Endodermal cell (in vitro differentiated cells): ENCODE measurements at regions not wholly inside any gene's neighbourhood (a gene's known extent, or its start where the extent isn't known, plus 50 kb on each side); places are given as distances from the start of the nearest gene placed in this dataset.

Experiments used
- DNase-seq: peaks from one replicate; pipeline ENCODE4 v3.0.0-alpha.2; 2017
- H3K27ac ChIP-seq: 2 replicates; pipeline ENCODE4 v1.5.1; 2013; ENCODE audit warnings: mild to moderate bottlenecking, low read depth, low read length, moderate library complexity
- H3K27me3 ChIP-seq: 2 replicates; pipeline ENCODE4 v1.6.1; 2013; ENCODE audit warnings: mild to moderate bottlenecking, low read length, moderate library complexity; ENCODE audit not compliant: insufficient read depth, control insufficient read depth, poor library complexity, severe bottlenecking
- H3K36me3 ChIP-seq: 2 replicates; pipeline ENCODE4 v1.7.0; 2013; ENCODE audit warnings: mild to moderate bottlenecking, low read length, moderate library complexity; ENCODE audit not compliant: control insufficient read depth, insufficient read depth
- H3K4me1 ChIP-seq: one replicate; pipeline ENCODE4 v1.7.0; 2013; ENCODE audit warnings: low read length; ENCODE audit not compliant: control insufficient read depth, insufficient read depth
- H3K4me3 ChIP-seq: 2 replicates; pipeline ENCODE4 v1.5.1; 2013; ENCODE audit warnings: mild to moderate bottlenecking, low read length, moderate library complexity
- H3K9ac ChIP-seq: 2 replicates; pipeline ENCODE4 v1.6.1; 2013; ENCODE audit warnings: mild to moderate bottlenecking, low read length, moderate library complexity; ENCODE audit not compliant: poor library complexity, severe bottlenecking; ENCODE audit errors: extremely low read depth
- H3K9me3 ChIP-seq: 2 replicates; pipeline ENCODE4 v1.6.1; 2013; ENCODE audit warnings: mild to moderate bottlenecking, low read length, moderate library complexity; ENCODE audit not compliant: control insufficient read depth
- H3K27ac Mint-ChIP-seq: 2 replicates; pipeline ENCODE4 v1.8.0; 2020; ENCODE audit warnings: mixed read lengths
- H3K27me3 Mint-ChIP-seq: 2 replicates; pipeline ENCODE4 v1.8.0; 2021; ENCODE audit warnings: mild to moderate bottlenecking, mixed read lengths; ENCODE audit not compliant: insufficient read depth
- H3K36me3 Mint-ChIP-seq: 2 replicates; pipeline ENCODE4 v1.8.0; 2020; ENCODE audit warnings: low read depth, mixed read lengths
- H3K4me1 Mint-ChIP-seq: 2 replicates; pipeline ENCODE4 v1.8.0; 2020; ENCODE audit warnings: mixed read lengths
- H3K4me3 Mint-ChIP-seq: 2 replicates; pipeline ENCODE4 v1.8.0; 2020; ENCODE audit warnings: mild to moderate bottlenecking, moderate library complexity, mixed read lengths
- H3K9me3 Mint-ChIP-seq: 2 replicates; pipeline ENCODE4 v1.8.0; 2020; ENCODE audit warnings: mild to moderate bottlenecking, mixed read lengths
- CTCF ChIP-seq: fragments of 200-600 bp; sonication (generic); conservative IDR thresholded peaks from 2 replicates; pipeline ENCODE4 v1.5.0; 2021; ENCODE audit warnings: antibody characterized with exemption, mild to moderate bottlenecking
- WGBS, 2 experiments: methylation state at CpG; one replicate each; pipeline versions ENCODE4 v1.1.5 to v1.1.7; 2013; ENCODE audit warnings: missing lambda C conversion rate in 2 of 2, mixed read lengths in 1 of 2; ENCODE audit not compliant: insufficient coverage in 1 of 2, insufficient read length in 1 of 2; 5-methylcytosine and 5-hydroxymethylcytosine counted together

- Histone ChIP-seq H3K27me3 (no peaks in the 10 kb centered on the region), H3K27ac (no peak overlapping the region), H3K9ac (no peak overlapping the region), H3K4me3 (no peak overlapping the region), H3K4me1 (no peaks in the 10 kb centered on the region), H3K9me3 (no peaks in the 10 kb centered on the region), H3K36me3 (no peaks in the 10 kb centered on the region)
- Mint-ChIP-seq H3K27me3 (no peaks in the 10 kb centered on the region), H3K4me1 (no peaks in the 10 kb centered on the region), H3K4me3 (no peak overlapping the region), H3K27ac (no peak overlapping the region), H3K36me3 (no peaks in the 10 kb centered on the region), H3K9me3 (no peaks in the 10 kb centered on the region)
- DNase-seq, result no peak
- WGBS, 2 experiments, result 94% methylated on average over 1 of the region's 1 CpG; no CpG with 5 or more reads in 1 of the 2 experiments
- no peak for TF ChIP-seq CTCF
Measured at GRCh38 chr4:129468624-129469023, 372.7 kb downstream of the C4orf33 start.

- Histone ChIP-seq H3K4me1 (no peaks in the 10 kb centered on the region), H3K4me3 (no peak overlapping the region), H3K27ac (no peak overlapping the region), H3K36me3 (no peaks in the 10 kb centered on the region), H3K27me3 (no peaks in the 10 kb centered on the region), H3K9me3 (no peaks in the 10 kb centered on the region), H3K9ac (no peak overlapping the region)
- H3K9me3 Mint-ChIP-seq, result peaks cover 4% of the 10 kb centered on the region
- H3K4me1 Mint-ChIP-seq, result no peaks in the 10 kb centered on the region
- H3K36me3 Mint-ChIP-seq, result no peaks in the 10 kb centered on the region
- H3K27ac Mint-ChIP-seq, result no peak overlapping the region
- TF ChIP-seq CTCF, result no peak
- 88 to 92% methylated on average over 3 to 4 of the region's 4 CpGs for WGBS, 2 experiments
- no peaks in the 10 kb centered on the region for H3K27me3 Mint-ChIP-seq
- H3K4me3 Mint-ChIP-seq, result no peak overlapping the region
- peak; percentile 54 for DNase-seq
Measured at GRCh38 chr4:129474698-129475097, 378.7 kb downstream of the C4orf33 start.

- TF ChIP-seq CTCF, result no peak
- no peaks in the 10 kb centered on the region for H3K36me3 ChIP-seq
- no peaks in the 10 kb centered on the region for H3K4me1 ChIP-seq
- Mint-ChIP-seq H3K27me3 (no peaks in the 10 kb centered on the region), H3K36me3 (no peaks in the 10 kb centered on the region), H3K27ac (no peak overlapping the region), H3K9me3 (no peaks in the 10 kb centered on the region), H3K4me1 (no peaks in the 10 kb centered on the region), H3K4me3 (no peak overlapping the region)
- H3K27ac ChIP-seq, result no peak overlapping the region
- H3K9me3 ChIP-seq, result no peaks in the 10 kb centered on the region
- WGBS, 2 experiments, result 90 to 92% methylated on average over 2 of the region's 2 CpGs
- DNase-seq, result no peak
- H3K9ac ChIP-seq, result no peak overlapping the region
- H3K4me3 ChIP-seq, result no peak overlapping the region
- H3K27me3 ChIP-seq, result no peaks in the 10 kb centered on the region
Measured at GRCh38 chr4:129481107-129481506, 385.2 kb downstream of the C4orf33 start.
